GM10248 (cell line): ENCODE measurements at regions not wholly inside any gene's neighbourhood (a gene's known extent, or its start where the extent isn't known, plus 50 kb on each side); places are given as distances from the start of the nearest gene placed in this dataset.

ENCODE experiments used
- CTCF ChIA-PET: fragments of 300-600 bp; sonication (Branson Sonifier 250); formaldehyde crosslinking; extraction: SDS; loops from one replicate; lab custom pipeline; 2021; ENCODE audit warnings: antibody characterized with exemption; lab: Yijun Ruan, JAX
- POLR2A ChIA-PET: fragments of 350-650 bp; sonication (Branson Sonifier 250); formaldehyde crosslinking; extraction: SDS; loops from one replicate; lab custom pipeline; 2020; ENCODE audit warnings: antibody characterized with exemption; lab: Yijun Ruan, JAX
- DNase-seq: peaks from one replicate; pipeline ENCODE4 v3.0.0; 2012; ENCODE audit errors: extremely low spot score
- TF ChIP-seq, protein P1 (sequence below): IDR thresholded peaks from 2 replicates; pipeline ENCODE4 v1.5.1; 2012; ENCODE audit warnings: mild to moderate bottlenecking, low read depth; ENCODE audit errors: extremely low read depth, missing control alignments, control extremely low read depth

DNA sequence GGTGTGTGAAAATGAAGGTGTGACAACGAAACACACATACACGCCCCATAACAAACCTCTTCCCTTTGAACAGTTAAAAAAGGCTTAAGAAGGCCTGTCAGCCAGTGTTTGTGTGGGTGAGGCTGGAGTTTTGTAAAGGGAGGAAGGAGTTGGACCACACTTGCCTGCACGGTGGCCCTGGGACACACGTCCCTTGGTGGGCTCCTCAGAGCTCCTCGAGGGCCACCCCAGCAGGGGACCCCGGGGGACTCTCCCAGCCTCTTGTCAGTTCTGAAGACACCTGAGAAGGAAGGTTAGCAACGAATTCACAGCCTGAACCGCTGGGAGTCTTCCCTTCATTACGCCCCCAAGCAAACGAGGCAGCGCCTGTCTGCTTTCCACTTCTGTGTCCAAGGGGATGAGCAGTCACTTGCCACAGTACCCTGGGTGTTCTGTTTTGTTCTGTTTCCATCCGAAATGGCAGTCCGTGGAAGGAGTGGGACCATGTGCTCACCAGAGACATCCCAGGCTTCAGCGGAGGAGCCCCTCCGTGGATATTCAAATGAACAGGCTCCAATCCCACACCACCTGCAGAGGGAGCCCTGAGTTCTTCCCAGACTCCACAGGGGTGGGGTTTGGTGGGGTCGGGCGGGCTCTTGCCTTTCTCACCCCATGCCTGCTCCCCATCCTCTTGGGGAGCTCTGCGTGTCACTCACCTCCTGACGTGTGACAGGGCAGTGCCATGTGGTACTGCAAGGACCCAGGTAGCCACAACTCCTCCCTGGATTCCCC lies 68.6 kb downstream of the NRN1 start:
- CTCF ChIA-PET = interaction anchor here (1.0 to 2.6 kb wide), 3 partner anchors 13 to 195 kb away, joined by 3 to 5 read pairs (median 3); no protein-coding TSS in a partner anchor
- TF ChIP-seq, protein P1, sequence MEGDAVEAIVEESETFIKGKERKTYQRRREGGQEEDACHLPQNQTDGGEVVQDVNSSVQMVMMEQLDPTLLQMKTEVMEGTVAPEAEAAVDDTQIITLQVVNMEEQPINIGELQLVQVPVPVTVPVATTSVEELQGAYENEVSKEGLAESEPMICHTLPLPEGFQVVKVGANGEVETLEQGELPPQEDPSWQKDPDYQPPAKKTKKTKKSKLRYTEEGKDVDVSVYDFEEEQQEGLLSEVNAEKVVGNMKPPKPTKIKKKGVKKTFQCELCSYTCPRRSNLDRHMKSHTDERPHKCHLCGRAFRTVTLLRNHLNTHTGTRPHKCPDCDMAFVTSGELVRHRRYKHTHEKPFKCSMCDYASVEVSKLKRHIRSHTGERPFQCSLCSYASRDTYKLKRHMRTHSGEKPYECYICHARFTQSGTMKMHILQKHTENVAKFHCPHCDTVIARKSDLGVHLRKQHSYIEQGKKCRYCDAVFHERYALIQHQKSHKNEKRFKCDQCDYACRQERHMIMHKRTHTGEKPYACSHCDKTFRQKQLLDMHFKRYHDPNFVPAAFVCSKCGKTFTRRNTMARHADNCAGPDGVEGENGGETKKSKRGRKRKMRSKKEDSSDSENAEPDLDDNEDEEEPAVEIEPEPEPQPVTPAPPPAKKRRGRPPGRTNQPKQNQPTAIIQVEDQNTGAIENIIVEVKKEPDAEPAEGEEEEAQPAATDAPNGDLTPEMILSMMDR = no peak
- no peak for DNase-seq
- POLR2A ChIA-PET = no interaction called here

DNA sequence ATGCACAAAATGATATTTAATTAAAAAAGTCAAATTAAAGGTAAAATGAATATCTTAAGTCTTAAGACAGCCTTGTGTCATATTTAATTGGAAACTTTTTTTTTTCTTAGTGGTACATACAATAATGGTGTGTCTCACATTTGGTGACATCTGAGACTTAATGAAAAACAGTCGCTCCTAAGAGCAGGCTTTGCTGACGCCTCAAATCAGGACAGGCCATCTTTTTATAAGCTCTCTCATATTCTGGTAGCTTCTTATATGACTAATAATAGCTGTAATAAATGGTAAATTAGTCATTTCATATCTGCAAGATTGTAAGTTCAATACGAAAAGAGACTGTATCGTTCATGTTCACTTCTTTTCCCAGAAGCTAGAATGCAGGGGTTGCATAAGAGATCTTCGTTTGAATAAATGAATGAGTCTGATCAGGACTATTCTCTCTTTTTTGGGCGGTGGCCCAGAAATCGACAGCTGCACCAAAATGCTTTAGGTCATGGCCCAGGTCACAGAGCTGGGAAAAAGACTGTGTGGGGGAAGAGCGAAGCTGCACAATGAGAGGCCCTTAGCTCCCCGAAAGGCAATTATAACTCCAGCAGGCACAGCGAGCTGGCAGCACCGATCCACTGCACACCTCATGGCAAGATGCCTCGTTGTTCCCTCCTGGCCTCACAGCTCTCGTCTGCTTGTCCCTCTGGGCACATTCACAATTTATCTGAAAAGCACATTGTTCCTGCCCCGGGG lies 69.4 kb downstream of the NRN1 start:
- ChIA-PET CTCF (interaction anchor here (1.3 to 2.6 kb wide), 2 partner anchors 14 to 195 kb away, joined by 3 to 5 read pairs; no protein-coding TSS in a partner anchor), POLR2A (no interaction called here)
- TF ChIP-seq, protein P1 = no peak
- DNase-seq = no peak

DNA sequence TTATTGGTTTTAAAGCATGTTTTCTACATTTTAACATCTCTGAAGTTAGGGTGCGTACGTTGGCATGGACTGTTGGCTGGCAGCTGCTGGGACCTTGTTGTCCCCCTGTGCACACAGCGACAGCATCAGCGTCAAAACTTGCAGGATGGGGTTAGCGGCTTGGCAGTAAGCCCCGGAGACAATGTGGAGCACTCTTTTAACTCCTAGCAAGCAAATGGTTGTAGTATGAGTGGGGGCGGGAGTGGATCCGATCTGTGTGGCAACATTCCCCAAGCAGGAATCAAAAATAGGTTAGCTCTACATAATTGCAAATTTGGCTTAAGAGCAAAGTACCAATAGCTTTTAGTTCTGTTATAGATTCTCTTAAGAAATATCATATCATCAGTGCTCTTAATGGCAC lies 70.1 kb downstream of the NRN1 start:
- no peak for DNase-seq
- CTCF ChIA-PET = interaction anchor here (1.3 to 2.6 kb wide), 2 partner anchors 15 to 196 kb away, joined by 3 to 5 read pairs; no protein-coding TSS in a partner anchor
- TF ChIP-seq, protein P1 = no peak
- POLR2A ChIA-PET = no interaction called here

DNA sequence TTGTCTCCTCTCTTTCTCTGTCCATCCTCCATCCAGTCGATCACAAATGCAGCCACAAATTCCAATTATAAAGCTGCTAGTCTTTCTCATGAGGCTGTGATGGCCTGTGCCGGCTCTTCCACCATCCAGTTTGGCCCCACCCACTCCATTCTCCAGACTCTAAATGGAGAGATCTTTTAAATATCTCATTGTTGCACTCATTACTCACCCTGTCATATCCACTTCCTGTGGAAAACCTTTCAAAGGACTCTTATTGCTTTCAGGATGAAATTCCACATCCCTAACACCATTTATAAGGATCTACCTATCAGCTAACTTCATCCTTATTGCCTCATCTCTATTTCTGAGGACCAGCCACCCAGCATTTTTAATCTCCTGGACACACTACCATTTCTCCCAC lies 70.6 kb downstream of the NRN1 start:
- DNase-seq = no peak
- CTCF ChIA-PET = no interaction called here
- POLR2A ChIA-PET = no interaction called here
- TF ChIP-seq, protein P1 = no peak

DNA sequence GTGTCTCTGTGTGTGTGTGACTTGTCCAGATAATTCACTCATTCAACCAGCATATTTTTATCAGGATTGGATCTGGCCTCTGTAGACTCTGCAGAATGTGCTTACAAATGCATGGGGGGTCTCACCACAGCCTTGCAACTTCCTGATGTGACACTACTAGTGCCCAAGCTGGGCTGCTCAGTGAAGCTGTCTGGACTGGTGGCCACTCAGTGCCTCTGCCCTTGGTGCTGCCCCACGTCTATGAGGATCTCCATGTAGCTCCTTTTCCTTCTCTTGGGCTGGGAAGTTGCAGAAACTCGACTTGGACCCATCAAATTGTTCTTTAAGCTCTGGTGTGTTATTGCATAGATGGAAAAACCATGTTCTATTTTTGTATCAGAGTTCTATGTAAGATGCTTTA lies 75.8 kb downstream of the NRN1 start:
- CTCF ChIA-PET = interaction anchor here (1.0 kb wide), 1 partner anchor 10 kb away, joined by 3 read pairs; no protein-coding TSS in a partner anchor
- POLR2A ChIA-PET = no interaction called here
- no peak for DNase-seq
- TF ChIP-seq, protein P1 = no peak

DNA sequence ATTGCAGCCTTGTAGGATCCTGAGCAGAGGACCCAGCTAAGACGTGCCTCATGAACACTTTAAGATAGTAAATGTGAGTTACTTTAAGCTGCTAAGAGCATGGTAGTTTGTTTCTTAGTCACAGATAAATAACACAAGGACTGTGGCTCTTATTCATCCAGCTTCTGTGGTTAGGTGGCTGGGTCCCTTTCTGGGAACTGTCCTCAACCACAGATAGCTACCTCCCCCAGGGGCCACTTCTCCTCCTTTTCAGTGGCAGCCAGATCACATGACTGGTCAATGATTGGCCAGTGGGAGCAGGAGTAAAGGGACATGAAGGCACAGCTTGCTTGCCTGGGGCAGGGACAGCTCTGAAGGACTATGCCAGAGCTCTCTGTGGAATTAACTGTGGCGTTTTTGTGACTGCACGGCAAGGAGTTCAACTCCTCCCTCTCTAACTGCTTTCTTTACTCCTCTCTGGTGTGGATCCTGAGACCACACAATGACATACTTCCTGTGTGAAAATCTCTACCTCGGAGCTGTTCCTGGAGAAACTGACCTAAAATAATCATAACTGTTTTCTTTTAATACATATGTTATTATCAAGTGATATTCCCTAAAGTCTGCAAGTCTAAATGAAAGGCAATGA lies 76.5 kb downstream of the NRN1 start:
- DNase-seq = no peak
- ChIA-PET CTCF (no interaction called here), POLR2A (no interaction called here)
- TF ChIP-seq, protein P1 = no peak
